Central memory CD8-positive, alpha-beta T cell (primary cell): ENCODE measurements at regions not wholly inside any gene's neighbourhood (a gene's known extent, or its start where the extent isn't known, plus 50 kb on each side); places are given as distances from the start of the nearest gene placed in this dataset.

Source experiments
- ATAC-seq: fragments of 150-1000 bp; cut with Tn5 transposase; replicated peaks from 2 replicates; pipeline ENCODE4 v1.10.0; 2022; ENCODE audit warnings: mild to moderate bottlenecking, moderate FRiP score, moderate number of reproducible peaks; ENCODE audit not compliant: poor library complexity, severe bottlenecking; ENCODE audit errors: extremely low read depth
- DNase-seq, 2 donors: peaks; one replicate each; pipeline ENCODE4 v3.0.0; 2021; ENCODE audit warnings: low spot score in 2 of 2
- H3K27ac Mint-ChIP-seq: one replicate; pipeline ENCODE4 v1.8.0; 2022; ENCODE audit warnings: low read depth, mild to moderate bottlenecking, moderate library complexity, mixed read lengths
- H3K27me3 Mint-ChIP-seq: one replicate; pipeline ENCODE4 v1.8.0; 2022; ENCODE audit warnings: mixed read lengths
- H3K36me3 Mint-ChIP-seq: one replicate; pipeline ENCODE4 v1.8.0; 2022; ENCODE audit warnings: mild to moderate bottlenecking, moderate library complexity, mixed read lengths; ENCODE audit not compliant: insufficient read depth
- H3K4me1 Mint-ChIP-seq: one replicate; pipeline ENCODE4 v1.8.0; 2022; ENCODE audit warnings: mixed read lengths
- H3K4me3 Mint-ChIP-seq: one replicate; pipeline ENCODE4 v1.8.0; 2022; ENCODE audit warnings: mild to moderate bottlenecking, moderate library complexity, mixed read lengths
- H3K9me3 Mint-ChIP-seq: one replicate; pipeline ENCODE4 v1.8.0; 2022; ENCODE audit warnings: mixed read lengths

DNA sequence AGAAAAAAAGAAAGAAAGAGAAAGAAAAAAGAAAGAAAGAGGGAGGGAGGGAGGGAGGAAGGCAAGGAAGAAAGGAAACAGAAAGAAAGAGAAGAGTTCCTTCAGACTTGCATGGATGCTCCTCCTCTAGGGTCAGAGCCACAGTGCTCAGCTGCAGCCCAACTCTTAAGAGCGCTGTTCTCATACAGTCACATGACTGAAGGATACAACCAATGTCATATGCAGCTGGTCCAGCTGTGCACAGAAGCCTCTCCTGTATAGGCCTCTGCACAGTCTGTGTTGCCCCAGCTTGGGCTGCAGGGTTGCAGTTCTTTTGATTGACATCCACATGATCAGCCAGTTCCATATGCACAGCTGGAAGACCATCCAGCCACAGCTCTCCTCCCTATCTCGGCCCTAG lies 86.8 kb upstream of the CTNNB1 start:
- H3K9me3 Mint-ChIP-seq: no peaks in the 10 kb centered on the region
- DNase-seq: no peak
- H3K4me3 Mint-ChIP-seq: no peak overlapping the region
- peaks cover 7% of the 10 kb centered on the region for H3K27me3 Mint-ChIP-seq
- H3K4me1 Mint-ChIP-seq: peaks cover 11% of the 10 kb centered on the region
- no peak overlapping the region for H3K27ac Mint-ChIP-seq
- H3K36me3 Mint-ChIP-seq: peaks cover under 1% of the 10 kb centered on the region
- ATAC-seq: no peak

DNA sequence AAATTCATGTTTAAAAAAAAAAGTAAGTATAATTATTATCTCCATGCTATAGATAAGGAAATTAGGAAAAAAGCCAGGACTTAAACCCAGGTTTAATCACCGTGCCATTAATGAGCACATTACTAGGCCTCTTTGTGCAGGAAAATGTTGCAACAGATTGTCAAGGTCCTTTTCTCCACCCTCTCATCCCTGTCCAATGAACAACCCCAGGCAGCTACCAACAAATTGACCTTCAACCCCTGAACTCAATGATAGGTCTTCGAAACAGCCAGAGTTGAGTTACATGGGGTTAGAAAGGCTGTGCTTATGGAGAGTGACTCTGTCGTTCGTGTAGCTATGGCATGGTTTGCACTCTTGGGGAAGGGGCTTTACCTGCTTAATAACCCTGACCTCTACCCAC lies 84.2 kb upstream of the CTNNB1 start:
- Mint-ChIP-seq H3K9me3 (no peaks in the 10 kb centered on the region), H3K27me3 (no peaks in the 10 kb centered on the region), H3K4me1 (peaks cover 28% of the 10 kb centered on the region)

DNA sequence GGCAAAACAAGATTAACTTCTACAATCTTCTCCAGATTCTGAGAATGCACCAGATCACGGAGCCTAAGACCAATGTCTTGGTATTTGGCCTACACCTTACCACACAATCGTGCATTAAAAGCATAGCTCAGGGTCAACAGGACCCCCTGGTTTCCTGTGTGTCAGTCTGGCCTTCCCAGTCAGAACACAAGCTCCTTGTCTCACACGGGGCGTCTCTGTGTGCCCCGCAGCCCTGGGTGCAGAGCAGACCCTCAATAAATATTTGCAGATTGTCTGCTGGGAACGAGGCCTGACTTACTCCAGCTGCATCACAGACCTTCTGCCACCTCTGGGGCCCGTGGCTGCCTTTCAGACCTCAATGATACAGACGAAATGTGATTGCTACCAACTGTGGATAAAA lies 82.5 kb upstream of the CTNNB1 start:
- DNase-seq: no peak
- no peaks in the 10 kb centered on the region for H3K27me3 Mint-ChIP-seq
- H3K4me1 Mint-ChIP-seq: peaks cover 28% of the 10 kb centered on the region
- ATAC-seq: no peak
- H3K27ac Mint-ChIP-seq: peak overlapping the region; percentile 88
- H3K4me3 Mint-ChIP-seq: peak overlapping the region; percentile 59
- peaks cover 2% of the 10 kb centered on the region for H3K36me3 Mint-ChIP-seq
- H3K9me3 Mint-ChIP-seq: no peaks in the 10 kb centered on the region

More for the DNA sequence above, 84.2 kb upstream of the CTNNB1 start:
- DNase-seq (no peak), ATAC-seq (no peak)
- no peak overlapping the region for H3K4me3 Mint-ChIP-seq
- H3K36me3 Mint-ChIP-seq: peaks cover 2% of the 10 kb centered on the region
- H3K27ac Mint-ChIP-seq: no peak overlapping the region

DNA sequence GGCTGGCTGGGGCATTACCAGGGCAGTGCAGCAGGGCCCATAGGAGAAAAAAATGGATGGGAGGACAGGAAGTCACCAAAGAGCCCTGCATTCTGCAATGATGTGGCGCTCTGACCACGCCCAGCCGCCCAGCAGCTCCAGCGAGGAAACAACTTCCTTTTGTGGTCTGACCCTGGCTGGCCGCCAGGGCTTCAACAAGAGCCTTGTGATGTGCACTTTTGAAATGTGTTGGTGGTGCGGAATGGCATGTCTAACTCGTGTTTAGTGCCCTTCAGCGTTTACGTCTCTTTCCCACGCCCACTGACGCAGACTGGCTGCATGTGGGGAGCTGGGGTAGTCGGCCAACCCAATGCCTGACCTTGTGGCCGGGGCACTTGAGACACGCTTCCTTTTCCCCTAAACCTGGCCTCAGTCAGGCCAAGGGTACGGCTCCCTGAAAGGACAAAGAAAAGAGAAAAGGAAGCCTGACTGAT lies 81.9 kb upstream of the CTNNB1 start:
- DNase-seq (peak; percentile 62 to 81), ATAC-seq (peak; percentile 92)
- Mint-ChIP-seq H3K27me3 (no peaks in the 10 kb centered on the region), H3K27ac (peak overlapping the region; percentile 88), H3K9me3 (no peaks in the 10 kb centered on the region), H3K4me3 (peak overlapping the region; percentile 59), H3K36me3 (peaks cover 2% of the 10 kb centered on the region), H3K4me1 (peaks cover 28% of the 10 kb centered on the region)

DNA sequence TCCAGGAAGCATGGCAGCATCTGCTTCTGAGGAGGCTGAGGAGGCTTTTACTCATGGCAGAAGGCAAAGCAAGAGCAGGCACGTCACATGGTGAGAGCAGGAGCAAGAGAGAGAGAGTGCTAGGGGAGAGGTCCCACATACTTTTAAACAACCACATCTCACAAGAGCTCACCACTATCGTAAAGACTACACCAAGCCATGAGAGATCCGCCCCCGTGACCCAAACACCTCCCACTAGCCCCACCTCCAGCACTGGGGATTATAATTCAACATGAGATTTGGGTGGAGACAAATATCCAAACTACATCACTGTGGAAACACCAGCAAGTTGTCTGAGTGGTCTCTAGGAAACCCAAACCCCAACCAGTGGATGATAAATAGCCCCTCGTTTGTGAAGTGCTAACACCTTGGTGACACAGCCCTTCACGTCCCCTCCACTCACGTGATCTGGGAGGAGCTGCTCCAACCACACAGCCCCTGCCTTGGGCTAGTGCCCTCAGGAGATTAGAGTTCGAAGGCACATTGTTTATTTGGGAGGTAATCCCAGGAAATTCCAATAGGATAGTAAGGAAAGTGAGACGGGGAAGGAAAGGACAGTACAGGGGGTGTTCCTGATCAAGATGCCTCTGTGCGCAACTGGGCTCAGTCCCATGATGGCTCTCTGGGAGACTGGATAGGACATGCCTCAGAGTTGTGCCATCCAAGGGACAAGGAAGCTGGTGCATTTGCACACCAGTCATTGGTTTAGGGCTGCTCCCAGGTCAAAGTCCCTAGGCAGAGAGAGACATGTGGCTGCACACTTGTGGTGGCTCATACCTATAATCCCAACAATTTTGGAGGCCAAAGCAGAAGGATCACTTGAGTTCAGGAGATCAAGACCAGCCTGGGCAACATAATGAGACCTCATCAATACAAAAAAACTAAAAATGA lies 80.6 kb upstream of the CTNNB1 start:
- no peak for DNase-seq
- Mint-ChIP-seq H3K4me3 (no peak overlapping the region), H3K9me3 (no peaks in the 10 kb centered on the region), H3K4me1 (peaks cover 28% of the 10 kb centered on the region), H3K36me3 (peaks cover 4% of the 10 kb centered on the region), H3K27ac (peak overlapping the region; percentile 88), H3K27me3 (peaks cover 8% of the 10 kb centered on the region)
- no peak for ATAC-seq

DNA sequence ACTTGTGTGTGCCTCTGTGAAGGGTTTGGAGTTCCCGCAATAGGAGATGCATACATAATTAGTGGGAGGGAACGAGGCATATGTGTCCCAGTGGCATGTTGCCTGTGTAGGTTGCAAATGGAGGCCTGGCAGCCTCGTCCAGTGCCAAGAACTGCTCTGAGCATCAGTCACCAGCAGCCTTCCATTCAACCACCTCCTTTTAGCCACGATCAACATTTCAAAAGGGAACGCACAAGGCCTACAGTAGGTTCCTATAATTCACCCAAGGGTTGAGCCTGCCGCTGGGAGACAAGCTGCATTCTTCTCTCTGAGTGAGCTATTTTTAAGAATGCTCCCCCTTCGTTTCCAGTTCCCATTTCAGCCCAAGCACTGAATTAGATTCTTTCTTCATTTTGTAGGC lies 78.8 kb upstream of the CTNNB1 start:
- peaks cover 4% of the 10 kb centered on the region for H3K36me3 Mint-ChIP-seq
- no peak overlapping the region for H3K27ac Mint-ChIP-seq
- H3K4me3 Mint-ChIP-seq: no peak overlapping the region
- no peaks in the 10 kb centered on the region for H3K9me3 Mint-ChIP-seq
- H3K27me3 Mint-ChIP-seq: peaks cover 24% of the 10 kb centered on the region
- H3K4me1 Mint-ChIP-seq: peaks cover 28% of the 10 kb centered on the region
- no peak for ATAC-seq
- no peak for DNase-seq

DNA sequence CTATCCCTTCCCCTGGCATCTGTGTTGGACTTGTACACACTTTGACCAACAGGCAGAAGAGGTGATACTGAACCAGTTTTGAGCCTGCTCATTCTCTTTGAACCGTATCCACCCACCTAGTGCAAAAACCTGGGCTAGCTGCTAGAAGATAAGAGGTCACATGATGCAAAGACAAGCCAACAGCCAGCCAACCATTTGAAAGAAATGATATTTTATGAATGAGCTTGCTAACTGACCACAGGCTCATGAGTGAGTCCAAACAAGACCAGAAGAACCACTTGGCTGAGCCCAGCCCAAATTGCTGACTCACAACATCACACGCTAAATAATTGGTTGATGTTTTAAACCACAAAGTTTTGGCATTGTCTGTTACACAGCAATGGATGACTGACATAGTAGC lies 74.0 kb upstream of the CTNNB1 start:
- ATAC-seq: no peak
- Mint-ChIP-seq H3K27ac (no peak overlapping the region), H3K4me1 (no peaks in the 10 kb centered on the region)

DNA sequence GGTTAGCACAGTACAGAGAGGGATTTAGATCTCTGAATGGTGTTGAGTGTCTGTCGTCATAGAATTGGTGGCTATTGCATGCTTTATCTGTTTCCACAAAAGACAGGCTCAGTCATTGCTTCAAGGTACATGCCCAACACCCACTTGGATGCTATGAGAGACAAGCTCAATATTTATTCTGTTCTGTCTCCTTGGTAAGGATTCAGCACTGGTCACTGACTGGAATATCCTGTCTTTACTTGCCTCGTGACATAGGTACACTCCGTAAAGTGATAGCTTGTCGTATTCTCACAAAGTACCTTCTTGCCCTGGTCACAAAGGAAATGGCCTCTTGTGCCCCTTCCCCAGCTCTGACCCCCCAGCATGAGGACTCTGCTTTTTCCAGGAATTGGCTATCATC lies 72.8 kb upstream of the CTNNB1 start:
- ATAC-seq (no peak), DNase-seq (no peak)
- Mint-ChIP-seq H3K36me3 (peaks cover 1% of the 10 kb centered on the region), H3K27me3 (peaks cover 60% of the 10 kb centered on the region), H3K9me3 (peaks cover 11% of the 10 kb centered on the region), H3K4me3 (no peak overlapping the region), H3K27ac (no peak overlapping the region), H3K4me1 (no peaks in the 10 kb centered on the region)

More for the DNA sequence above, 74.0 kb upstream of the CTNNB1 start:
- Mint-ChIP-seq H3K27me3 (peaks cover 60% of the 10 kb centered on the region), H3K36me3 (peaks cover 1% of the 10 kb centered on the region), H3K9me3 (peaks cover 11% of the 10 kb centered on the region), H3K4me3 (no peak overlapping the region)
- DNase-seq: no peak

DNA sequence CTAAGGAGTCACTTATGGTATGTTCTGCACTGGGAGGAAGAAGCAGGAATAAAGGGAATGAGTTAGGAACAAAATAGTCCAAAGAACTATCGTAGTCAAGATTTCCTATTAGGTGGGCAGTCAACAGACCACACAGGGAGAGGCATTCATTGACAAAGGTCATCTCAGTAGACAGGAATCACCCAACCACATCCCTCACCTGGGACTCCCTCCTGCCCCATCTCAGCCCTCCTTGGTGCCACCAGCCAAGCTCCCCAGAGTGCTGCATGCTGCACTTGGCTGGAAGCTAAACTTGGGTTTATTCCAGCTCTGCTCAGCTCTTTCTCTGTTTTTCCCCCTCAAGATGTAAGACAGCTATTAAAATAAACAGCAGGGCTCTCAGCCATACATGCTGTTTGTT lies 72.3 kb upstream of the CTNNB1 start:
- H3K9me3 Mint-ChIP-seq: peaks cover 11% of the 10 kb centered on the region
- no peaks in the 10 kb centered on the region for H3K4me1 Mint-ChIP-seq

DNA sequence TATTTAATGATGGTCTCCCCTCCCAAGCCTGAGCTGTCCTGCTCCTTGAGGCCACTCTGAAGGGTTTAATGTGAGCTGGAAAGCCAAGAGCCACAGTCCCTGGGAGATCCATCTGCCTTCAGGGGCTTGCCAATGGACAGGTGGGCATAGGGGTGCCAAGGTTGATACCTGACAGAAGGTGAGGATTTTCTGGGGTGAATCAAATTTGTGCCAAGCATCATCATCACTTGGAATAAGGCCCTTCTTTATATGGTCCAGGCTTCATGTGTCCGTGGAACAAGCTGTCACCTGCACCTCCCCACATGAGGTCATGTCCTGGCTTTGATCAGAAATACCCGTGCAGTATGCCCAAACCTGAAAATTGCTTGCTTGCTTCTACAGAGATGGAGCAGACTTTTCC lies 71.9 kb upstream of the CTNNB1 start:
- Mint-ChIP-seq H3K4me3 (no peak overlapping the region), H3K27me3 (peaks cover 60% of the 10 kb centered on the region), H3K36me3 (peaks cover 1% of the 10 kb centered on the region), H3K9me3 (peaks cover 11% of the 10 kb centered on the region), H3K27ac (no peak overlapping the region), H3K4me1 (no peaks in the 10 kb centered on the region)
- DNase-seq (no peak), ATAC-seq (no peak)

More for the DNA sequence above, 72.3 kb upstream of the CTNNB1 start:
- Mint-ChIP-seq H3K27ac (no peak overlapping the region), H3K4me3 (no peak overlapping the region), H3K27me3 (peaks cover 60% of the 10 kb centered on the region), H3K36me3 (peaks cover 1% of the 10 kb centered on the region)
- ATAC-seq (no peak), DNase-seq (no peak)

DNA sequence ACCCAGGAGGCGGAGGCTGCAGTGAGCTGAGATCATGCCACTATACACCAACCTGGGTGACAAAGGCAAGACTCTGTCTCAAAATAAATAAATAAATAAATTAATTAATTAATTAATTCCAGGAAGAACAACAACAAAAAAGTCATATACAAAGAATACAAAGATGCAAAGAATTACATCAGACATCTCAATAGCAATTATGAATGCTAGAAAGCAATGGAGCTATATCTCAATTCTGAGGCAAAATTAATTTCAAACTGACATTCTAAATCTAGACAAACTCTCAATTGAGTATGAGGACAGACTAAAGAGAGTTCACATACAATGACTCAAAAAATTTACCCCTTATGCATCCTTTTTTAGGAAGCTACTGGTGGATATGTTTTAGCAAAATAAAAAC lies 69.6 kb upstream of the CTNNB1 start:
- ATAC-seq (no peak), DNase-seq (no peak)
- Mint-ChIP-seq H3K27ac (no peak overlapping the region), H3K4me1 (no peaks in the 10 kb centered on the region), H3K4me3 (no peak overlapping the region), H3K36me3 (peaks cover 2% of the 10 kb centered on the region), H3K27me3 (peaks cover 43% of the 10 kb centered on the region), H3K9me3 (peaks cover 11% of the 10 kb centered on the region)

DNA sequence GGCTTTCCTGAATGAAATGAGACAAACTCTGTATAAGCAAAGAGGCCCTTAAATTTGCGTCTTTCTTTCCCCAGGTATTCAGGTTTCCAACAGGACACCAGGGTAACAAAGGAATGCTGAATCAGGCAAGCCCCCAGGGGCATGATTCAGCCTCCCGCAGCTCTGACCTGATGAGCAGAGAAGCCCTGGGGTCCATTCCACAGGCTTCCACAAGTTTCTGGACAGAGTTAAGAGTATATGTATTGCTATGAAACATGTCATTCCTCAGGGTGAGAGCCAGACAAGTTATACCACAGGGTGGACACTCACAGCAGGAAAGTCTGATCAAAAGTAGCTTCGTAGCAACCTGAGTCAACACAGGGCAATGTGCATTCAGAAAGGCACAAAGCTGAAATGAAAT lies 68.1 kb upstream of the CTNNB1 start:
- no peak for ATAC-seq
- no peak for DNase-seq

DNA sequence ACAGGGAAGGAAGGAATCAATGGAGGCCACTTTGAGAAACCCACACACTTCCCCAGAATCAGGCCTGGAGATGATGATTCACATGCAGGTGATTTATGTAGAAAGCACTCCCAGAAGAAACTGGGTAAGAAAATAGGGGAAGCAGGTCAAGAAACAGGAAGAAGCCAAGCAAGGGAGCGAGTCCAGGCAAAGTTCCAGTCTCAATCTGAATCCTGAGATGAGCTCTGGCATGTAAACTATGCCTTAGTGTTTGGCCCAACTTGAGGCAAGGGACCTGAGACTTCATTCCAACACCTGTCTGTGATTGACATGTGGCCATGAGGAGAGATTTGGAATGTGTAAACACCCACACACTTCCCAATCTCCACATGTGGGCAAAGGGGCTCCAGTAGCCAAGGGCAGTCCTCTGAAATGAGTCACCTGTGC lies 61.6 kb upstream of the CTNNB1 start:
- Mint-ChIP-seq H3K27ac (no peak overlapping the region), H3K9me3 (no peaks in the 10 kb centered on the region), H3K36me3 (peaks cover 4% of the 10 kb centered on the region)

More for the DNA sequence above, 68.1 kb upstream of the CTNNB1 start:
- Mint-ChIP-seq H3K27me3 (peaks cover 28% of the 10 kb centered on the region), H3K27ac (no peak overlapping the region), H3K9me3 (peaks cover 11% of the 10 kb centered on the region), H3K36me3 (peaks cover 4% of the 10 kb centered on the region), H3K4me1 (no peaks in the 10 kb centered on the region), H3K4me3 (no peak overlapping the region)

More for the DNA sequence above, 61.6 kb upstream of the CTNNB1 start:
- DNase-seq: no peak
- H3K4me3 Mint-ChIP-seq: no peak overlapping the region
- no peak for ATAC-seq
- H3K4me1 Mint-ChIP-seq: no peaks in the 10 kb centered on the region
- peaks cover 22% of the 10 kb centered on the region for H3K27me3 Mint-ChIP-seq
